Mesendoderm (in vitro differentiated cells): ENCODE measurements at regions not wholly inside any gene's neighbourhood (a gene's known extent, or its start where the extent isn't known, plus 50 kb on each side); places are given as distances from the start of the nearest gene placed in this dataset.

Experiments
- DNase-seq: peaks from one replicate; pipeline ENCODE4 v3.0.0; 2013
- H2AK5ac ChIP-seq: 2 replicates; pipeline ENCODE4 v1.6.1; 2013; ENCODE audit warnings: low read length, inconsistent platforms
- H2BK120ac ChIP-seq: 2 replicates; pipeline ENCODE4 v1.6.1; 2013; ENCODE audit warnings: low read depth, mild to moderate bottlenecking, low read length, moderate library complexity, mixed read lengths
- H2BK15ac ChIP-seq: replicated peaks from 2 replicates; pipeline ENCODE4 v1.6.1; 2013; ENCODE audit warnings: low read depth, mild to moderate bottlenecking, moderate library complexity
- H2BK5ac ChIP-seq: 2 replicates; pipeline ENCODE4 v1.6.1; 2013; ENCODE audit warnings: low read length, inconsistent platforms
- H3K18ac ChIP-seq: 2 replicates; pipeline ENCODE4 v1.6.1; 2013; ENCODE audit warnings: mild to moderate bottlenecking, low read length, mixed read lengths
- H3K23ac ChIP-seq: one replicate; pipeline ENCODE4 v1.6.1; 2013; ENCODE audit warnings: low read length
- H3K27ac ChIP-seq: 2 replicates; pipeline ENCODE4 v1.5.1; 2013; ENCODE audit warnings: low read depth, mild to moderate bottlenecking, inconsistent platforms, low read length, moderate library complexity
- H3K27me3 ChIP-seq: 2 replicates; pipeline ENCODE4 v1.6.1; 2013; ENCODE audit warnings: low read length, control low read depth, mild to moderate bottlenecking, inconsistent platforms; ENCODE audit not compliant: insufficient read depth, poor library complexity
- H3K36me3 ChIP-seq: 2 replicates; pipeline ENCODE4 v1.6.1; 2013; ENCODE audit warnings: low read length, inconsistent platforms; ENCODE audit not compliant: control insufficient read depth, insufficient read depth
- H3K4ac ChIP-seq: one replicate; pipeline ENCODE4 v1.6.1; 2013; ENCODE audit warnings: low read depth, mild to moderate bottlenecking, low read length, moderate library complexity
- H3K4me1 ChIP-seq: 2 replicates; pipeline ENCODE4 v1.6.1; 2013; ENCODE audit warnings: low read depth, low read length, inconsistent platforms; ENCODE audit not compliant: control insufficient read depth
- H3K4me2 ChIP-seq: 2 replicates; pipeline ENCODE4 v1.6.1; 2013; ENCODE audit warnings: low read length
- H3K4me3 ChIP-seq: 2 replicates; pipeline ENCODE4 v1.5.1; 2013; ENCODE audit warnings: mild to moderate bottlenecking, low read length
- H3K56ac ChIP-seq: one replicate; pipeline ENCODE4 v1.6.1; 2013; ENCODE audit warnings: low read length
- H3K79me1 ChIP-seq: 2 replicates; pipeline ENCODE4 v1.6.1; 2013; ENCODE audit warnings: low read length, inconsistent platforms
- H3K79me2 ChIP-seq: 2 replicates; pipeline ENCODE4 v1.6.1; 2013; ENCODE audit warnings: mild to moderate bottlenecking, low read length; ENCODE audit not compliant: control insufficient read depth, insufficient read depth
- H3K9ac ChIP-seq: 2 replicates; pipeline ENCODE4 v1.6.1; 2013; ENCODE audit warnings: low read length, inconsistent platforms
- H4K5ac ChIP-seq: one replicate; pipeline ENCODE4 v1.6.1; 2013; ENCODE audit warnings: low read length
- H4K8ac ChIP-seq: one replicate; pipeline ENCODE4 v1.6.1; 2013; ENCODE audit warnings: low read depth, mild to moderate bottlenecking, control low read depth, low read length, moderate library complexity
- WGBS: extraction: QIAGEN DNeasy Blood & Tissue Kit; methylation state at CpG from one replicate; pipeline ENCODE4 v1.1.7; 2013; ENCODE audit warnings: low lambda C conversion rate, missing lambda C conversion rate; ENCODE audit not compliant: insufficient coverage; ENCODE audit errors: extremely low coverage; 5-methylcytosine and 5-hydroxymethylcytosine counted together

DNA sequence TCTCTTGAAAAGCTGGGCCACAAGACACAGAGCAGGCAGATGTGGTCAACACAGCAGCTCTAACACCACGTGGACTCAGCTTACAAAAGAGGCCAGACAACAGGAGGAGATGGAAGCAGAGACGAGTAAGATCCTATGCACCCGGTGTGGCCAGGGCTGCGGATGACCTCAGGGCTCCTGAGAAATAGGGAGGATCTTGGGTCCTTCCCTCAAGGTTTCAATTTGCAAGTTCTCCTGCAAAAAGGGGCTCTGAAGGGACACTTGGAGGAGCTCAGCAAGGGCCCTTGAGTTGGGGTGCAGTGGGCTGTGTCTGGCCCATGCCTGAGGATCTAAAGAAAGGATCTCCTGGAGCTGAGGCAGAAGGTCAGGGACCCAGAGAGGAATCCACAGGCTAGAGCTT, 249.5 kb upstream of the IGF1R start:
- Histone ChIP-seq H2BK15ac (no peak overlapping the region), H2BK5ac (no peak overlapping the region), H2AK5ac (no peak overlapping the region), H3K27me3 (no peaks in the 10 kb centered on the region), H3K79me1 (no peaks in the 10 kb centered on the region), H4K5ac (no peak overlapping the region), H3K4me1 (no peaks in the 10 kb centered on the region), H3K18ac (no peak overlapping the region), H3K79me2 (no peaks in the 10 kb centered on the region), H3K56ac (no peak overlapping the region), H3K4me3 (no peak overlapping the region), H4K8ac (no peak overlapping the region), H3K4me2 (no peak overlapping the region), H3K36me3 (no peaks in the 10 kb centered on the region), H3K4ac (no peak overlapping the region), H3K23ac (no peak overlapping the region), H3K9ac (no peak overlapping the region), H3K27ac (no peak overlapping the region), H2BK120ac (no peak overlapping the region)
- WGBS = no CpG with 5 or more reads among the region's 4 CpGs
- DNase-seq = no peak

DNA sequence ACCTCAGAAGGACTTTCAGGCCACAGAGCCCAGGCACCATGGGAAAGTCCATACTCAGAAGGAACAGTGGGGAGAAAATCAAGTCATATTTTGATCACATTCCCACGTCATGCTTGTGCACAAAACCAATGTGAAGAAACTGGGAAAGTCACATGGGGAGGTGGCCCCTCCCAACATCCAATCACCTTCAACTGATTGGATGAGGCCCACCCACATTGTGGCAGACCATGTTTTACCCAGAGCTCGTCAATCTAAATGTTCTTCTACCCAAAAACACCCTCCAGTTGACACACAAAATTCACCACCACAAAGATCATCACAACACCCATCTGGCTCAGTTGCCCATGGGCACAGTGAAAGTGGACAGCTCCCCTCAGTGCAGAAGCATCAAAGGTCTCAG, 248.2 kb upstream of the IGF1R start:
- no peak overlapping the region for H3K56ac ChIP-seq
- no peak overlapping the region for H3K18ac ChIP-seq
- no peak overlapping the region for H3K4ac ChIP-seq
- no peak overlapping the region for H3K4me3 ChIP-seq
- no peak overlapping the region for H3K9ac ChIP-seq
- H4K8ac ChIP-seq = no peak overlapping the region
- no peak for DNase-seq
- H3K36me3 ChIP-seq = no peaks in the 10 kb centered on the region
- H3K4me1 ChIP-seq = no peaks in the 10 kb centered on the region
- H3K79me2 ChIP-seq = no peaks in the 10 kb centered on the region
- no peak overlapping the region for H3K23ac ChIP-seq
- no peak overlapping the region for H3K27ac ChIP-seq
- H2BK120ac ChIP-seq = no peak overlapping the region
- no peak overlapping the region for H4K5ac ChIP-seq
- no CpG with 5 or more reads among the region's 2 CpGs for WGBS
- H2BK5ac ChIP-seq = no peak overlapping the region
- H3K4me2 ChIP-seq = no peak overlapping the region
- no peak overlapping the region for H2BK15ac ChIP-seq
- no peaks in the 10 kb centered on the region for H3K79me1 ChIP-seq
- H2AK5ac ChIP-seq = no peak overlapping the region
- no peaks in the 10 kb centered on the region for H3K27me3 ChIP-seq

GRCh38 chr15:98401029-98401428, 247.3 kb upstream of the IGF1R start:
- Histone ChIP-seq H4K5ac (no peak overlapping the region), H3K79me1 (no peaks in the 10 kb centered on the region)

GRCh38 chr15:98402486-98402885, 245.9 kb upstream of the IGF1R start:
- no peaks in the 10 kb centered on the region for H3K27me3 ChIP-seq
- H3K23ac ChIP-seq = no peak overlapping the region
- H3K79me2 ChIP-seq = no peaks in the 10 kb centered on the region
- no peak overlapping the region for H2BK5ac ChIP-seq
- no peak overlapping the region for H2BK120ac ChIP-seq
- H3K56ac ChIP-seq = no peak overlapping the region
- H3K27ac ChIP-seq = no peak overlapping the region
- no peak overlapping the region for H3K9ac ChIP-seq
- no peak overlapping the region for H4K5ac ChIP-seq
- no peak overlapping the region for H3K4me2 ChIP-seq
- no peak for DNase-seq
- H2BK15ac ChIP-seq = no peak overlapping the region
- H3K4me3 ChIP-seq = no peak overlapping the region
- H3K36me3 ChIP-seq = no peaks in the 10 kb centered on the region
- H3K4ac ChIP-seq = no peak overlapping the region
- H4K8ac ChIP-seq = no peak overlapping the region
- no peaks in the 10 kb centered on the region for H3K4me1 ChIP-seq
- H3K18ac ChIP-seq = no peak overlapping the region
- H3K79me1 ChIP-seq = no peaks in the 10 kb centered on the region
- H2AK5ac ChIP-seq = no peak overlapping the region
- WGBS = no CpG with 5 or more reads among the region's 3 CpGs

More at GRCh38 chr15:98401029-98401428, 247.3 kb upstream of the IGF1R start:
- WGBS = no CpG with 5 or more reads among the region's 3 CpGs
- Histone ChIP-seq H4K8ac (no peak overlapping the region), H3K23ac (no peak overlapping the region), H3K4me2 (no peak overlapping the region), H2BK5ac (no peak overlapping the region), H2BK15ac (no peak overlapping the region), H3K79me2 (no peaks in the 10 kb centered on the region), H3K27ac (no peak overlapping the region), H3K9ac (no peak overlapping the region), H2BK120ac (no peak overlapping the region), H3K4me3 (no peak overlapping the region), H2AK5ac (no peak overlapping the region), H3K4me1 (no peaks in the 10 kb centered on the region), H3K36me3 (no peaks in the 10 kb centered on the region), H3K4ac (no peak overlapping the region), H3K18ac (no peak overlapping the region), H3K56ac (no peak overlapping the region), H3K27me3 (no peaks in the 10 kb centered on the region)
- DNase-seq = no peak

GRCh38 chr15:98403169-98403568, 245.2 kb upstream of the IGF1R start:
- Histone ChIP-seq H3K4me2 (no peak overlapping the region), H3K79me1 (no peaks in the 10 kb centered on the region), H3K27ac (no peak overlapping the region), H3K36me3 (no peaks in the 10 kb centered on the region), H2AK5ac (no peak overlapping the region), H3K4ac (no peak overlapping the region), H2BK5ac (no peak overlapping the region), H3K18ac (no peak overlapping the region), H3K9ac (no peak overlapping the region), H2BK15ac (no peak overlapping the region), H4K5ac (no peak overlapping the region), H3K27me3 (no peaks in the 10 kb centered on the region), H3K4me3 (no peak overlapping the region), H2BK120ac (no peak overlapping the region), H4K8ac (no peak overlapping the region), H3K4me1 (no peaks in the 10 kb centered on the region), H3K23ac (no peak overlapping the region), H3K56ac (no peak overlapping the region), H3K79me2 (no peaks in the 10 kb centered on the region)
- no CpG with 5 or more reads among the region's 5 CpGs for WGBS
- no peak for DNase-seq

GRCh38 chr15:98403569-98403968, 244.8 kb upstream of the IGF1R start:
- no peak overlapping the region for H4K5ac ChIP-seq
- no peak overlapping the region for H3K18ac ChIP-seq
- H3K36me3 ChIP-seq = no peaks in the 10 kb centered on the region
- H4K8ac ChIP-seq = no peak overlapping the region
- H3K79me2 ChIP-seq = no peaks in the 10 kb centered on the region
- H2BK120ac ChIP-seq = no peak overlapping the region
- no peak overlapping the region for H3K27ac ChIP-seq
- no peak overlapping the region for H2BK15ac ChIP-seq
- WGBS = no CpG with 5 or more reads among the region's 13 CpGs
- H3K4me1 ChIP-seq = no peaks in the 10 kb centered on the region
- no peak overlapping the region for H2BK5ac ChIP-seq
- H3K27me3 ChIP-seq = no peaks in the 10 kb centered on the region
- H3K79me1 ChIP-seq = no peaks in the 10 kb centered on the region
- no peak overlapping the region for H3K4ac ChIP-seq
- H3K4me2 ChIP-seq = no peak overlapping the region
- H3K56ac ChIP-seq = no peak overlapping the region
- no peak overlapping the region for H3K23ac ChIP-seq
- no peak overlapping the region for H3K4me3 ChIP-seq
- no peak overlapping the region for H2AK5ac ChIP-seq
- H3K9ac ChIP-seq = no peak overlapping the region
- DNase-seq = no peak
